Right kidney (tissue), 1 donor: ENCODE measurements at regions not wholly inside any gene's neighbourhood (a gene's known extent, or its start where the extent isn't known, plus 50 kb on each side); places are given as distances from the start of the nearest gene placed in this dataset.
"Not testable (repeated sequence)": the region's sequence is repeated elsewhere in the genome, so short reads cannot be mapped to it uniquely, and the experiment has no call there.

Experiments used
- DNase-seq: peaks from one replicate; pipeline ENCODE4 v3.0.0-alpha.2; 2016

GRCh38 chr6:15827496-15828255 lies 164.8 kb upstream of the DTNBP1 start:
- no peak for DNase-seq

DNA sequence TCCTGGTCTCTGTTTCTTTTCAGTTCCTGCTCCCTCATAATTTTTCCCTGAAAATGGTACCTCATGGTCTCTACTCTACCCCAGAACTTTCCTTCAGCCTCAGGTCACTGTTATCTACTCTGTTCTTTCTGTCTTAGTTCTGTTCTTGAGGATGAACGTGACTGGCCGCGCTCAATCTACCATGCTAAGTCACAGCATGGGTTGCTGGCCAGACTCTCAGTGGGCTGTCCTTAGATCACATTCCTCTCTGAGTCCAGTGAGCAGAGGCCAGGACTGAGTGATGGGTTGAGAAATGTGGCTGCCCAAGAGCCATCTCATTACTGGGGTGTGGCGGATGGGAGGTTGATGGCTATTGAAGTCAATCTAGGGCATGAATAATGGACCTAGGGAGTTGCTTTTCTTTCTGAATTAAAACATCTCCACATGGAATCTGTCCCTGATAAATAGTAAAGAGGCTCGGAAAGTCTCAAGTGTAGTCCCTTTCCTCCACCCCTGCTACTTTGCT lies 164.0 kb upstream of the DTNBP1 start:
- no peak for DNase-seq

DNA sequence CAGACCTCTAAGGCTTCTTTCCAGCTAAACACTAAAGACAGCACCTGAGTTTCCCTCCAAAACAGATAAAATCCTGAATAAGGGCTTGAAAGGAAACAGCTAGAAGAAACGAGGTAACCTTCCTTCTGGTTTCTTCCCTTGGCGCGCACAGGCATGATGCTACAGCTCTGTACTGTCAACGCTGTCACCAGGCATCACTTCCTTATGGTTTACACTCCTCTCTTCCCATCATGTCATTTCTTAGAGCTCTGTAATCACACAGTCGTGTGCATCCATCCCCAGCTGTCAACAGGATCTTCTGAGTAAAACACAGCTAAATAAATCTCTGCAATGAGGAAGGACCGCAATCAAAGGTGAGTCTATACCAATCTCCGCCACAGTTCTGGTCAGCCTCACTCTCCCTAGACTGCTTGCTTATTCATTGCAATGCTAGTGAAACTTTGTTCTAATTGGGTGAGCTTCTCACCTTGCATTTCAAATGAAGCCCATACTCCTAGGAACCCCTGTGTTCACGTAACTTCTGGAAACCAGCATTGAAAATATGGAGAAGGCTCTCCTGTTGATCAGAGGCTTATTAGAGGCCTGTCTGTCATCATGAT lies 162.6 kb upstream of the DTNBP1 start:
- no peak for DNase-seq

GRCh38 chr6:15824811-15825210 lies 162.0 kb upstream of the DTNBP1 start:
- DNase-seq = no peak

DNA sequence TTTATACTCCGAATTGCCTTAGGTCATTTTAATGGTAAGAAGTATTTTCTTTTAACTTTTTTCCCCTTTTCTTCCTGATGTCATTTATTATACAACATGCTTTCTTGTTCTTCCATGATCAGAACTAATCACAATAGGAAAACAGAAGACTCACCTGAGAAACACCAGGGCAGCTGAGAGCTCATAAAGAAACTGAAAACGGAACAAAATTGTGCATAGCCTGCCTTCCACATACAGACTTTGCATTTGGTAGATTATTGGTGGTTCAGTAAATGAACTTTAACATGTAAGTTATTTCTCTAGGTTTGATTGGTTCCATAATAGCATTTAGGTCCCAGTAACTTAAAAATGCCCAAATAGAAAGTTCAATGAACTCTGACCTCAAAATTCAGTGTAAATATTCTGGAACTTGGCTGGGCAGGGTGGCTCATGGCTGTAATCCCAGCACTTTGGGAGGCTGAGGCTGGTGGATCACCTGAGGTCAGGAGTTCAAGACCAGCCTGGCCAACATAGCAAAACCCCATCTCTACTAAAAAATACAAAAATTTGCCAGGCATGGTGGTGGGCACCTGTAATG lies 161.1 kb upstream of the DTNBP1 start:
- DNase-seq = no peak

- no peak for DNase-seq
These were observed 160.0 kb upstream of the DTNBP1 start for GRCh38 chr6:15822835-15823234.

DNA sequence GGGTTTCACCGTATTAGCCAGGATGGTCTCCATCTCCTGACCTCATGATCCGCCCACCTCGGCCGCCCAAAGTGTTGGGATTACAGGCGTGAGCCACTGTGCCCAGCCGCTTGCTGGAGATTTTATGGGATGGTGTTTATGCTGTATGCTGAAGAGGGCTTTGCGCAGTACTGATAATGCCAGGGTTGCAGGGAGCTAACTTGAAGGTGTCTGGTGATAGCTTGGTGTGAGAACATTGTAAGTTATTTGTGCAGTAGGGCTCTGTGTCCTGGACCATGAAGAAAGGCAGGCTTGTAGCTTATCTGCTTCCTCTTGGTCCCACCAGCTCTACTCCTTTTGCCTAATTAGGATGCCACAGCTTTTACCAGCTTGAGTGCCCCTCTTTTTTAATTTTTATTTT lies 157.0 kb upstream of the DTNBP1 start:
- DNase-seq = no peak

- no peak for DNase-seq
These were observed 156.4 kb upstream of the DTNBP1 start for GRCh38 chr6:15819226-15819625.

- no peak for DNase-seq
These were observed 155.7 kb upstream of the DTNBP1 start for GRCh38 chr6:15818491-15818890.

- DNase-seq = no peak
These were observed 155.2 kb upstream of the DTNBP1 start for GRCh38 chr6:15818044-15818443.

- DNase-seq = no peak
These were observed 154.3 kb upstream of the DTNBP1 start for GRCh38 chr6:15817100-15817499.

DNA sequence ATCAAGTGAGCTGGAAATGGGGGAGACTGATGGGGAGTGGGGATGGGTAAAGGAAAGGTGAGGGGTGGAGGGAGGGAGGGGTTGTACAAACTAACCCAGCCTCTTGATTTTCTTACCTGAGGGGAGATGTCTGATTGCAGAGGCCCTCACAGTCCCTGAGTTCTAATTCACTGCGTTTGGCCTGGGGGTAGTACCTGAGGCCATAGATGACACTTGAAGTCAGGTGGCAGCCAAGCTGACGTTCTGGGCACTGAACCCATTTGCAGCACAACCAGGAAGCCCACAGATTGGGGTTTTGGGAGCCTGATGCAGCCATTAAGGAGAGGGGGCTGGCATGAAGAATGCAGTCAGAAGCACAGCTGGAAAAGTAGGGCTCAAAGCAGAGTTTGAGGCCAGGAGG lies 153.8 kb upstream of the DTNBP1 start:
- no peak for DNase-seq

- DNase-seq = not testable (repeated sequence)
These were observed 150.9 kb upstream of the DTNBP1 start for GRCh38 chr6:15813698-15814097.

DNA sequence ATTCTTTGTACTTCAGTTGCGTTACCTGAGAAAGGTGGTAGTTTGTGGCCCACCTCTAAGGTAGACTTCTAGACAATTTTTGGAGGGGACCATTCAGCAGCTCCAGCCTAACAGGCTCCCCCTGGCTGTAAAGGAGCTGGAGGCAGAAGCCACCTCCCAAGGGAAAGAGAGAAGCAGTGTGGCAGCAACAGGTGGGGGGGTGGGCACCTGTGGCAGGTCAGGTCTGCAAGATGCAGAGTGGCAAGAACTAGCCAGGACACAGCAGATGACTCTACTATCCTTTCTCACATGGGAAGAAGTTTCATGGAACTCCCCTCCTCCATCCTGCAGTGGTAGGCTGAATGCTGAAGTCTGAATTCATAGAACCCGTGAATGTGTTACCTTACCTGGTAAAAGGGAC lies 148.3 kb upstream of the DTNBP1 start:
- no peak for DNase-seq

DNA sequence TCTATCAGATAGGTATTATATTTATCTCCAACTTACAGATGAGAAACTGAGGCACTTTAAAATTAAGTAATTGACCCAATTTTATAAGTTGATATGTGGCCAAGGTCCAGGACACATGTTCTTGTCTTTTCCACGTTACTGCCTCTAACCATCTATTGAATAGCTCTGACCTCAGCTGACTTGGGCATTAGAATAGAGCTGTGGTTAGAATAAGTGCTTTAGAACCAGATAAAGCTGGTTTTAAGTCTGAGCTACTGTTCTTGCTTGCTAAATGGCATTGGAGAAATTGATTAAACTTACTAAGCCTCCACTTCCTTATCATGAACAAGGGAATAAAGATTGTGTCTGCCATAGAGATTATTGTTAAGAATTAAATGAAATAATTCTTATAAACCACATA lies 147.8 kb upstream of the DTNBP1 start:
- DNase-seq = no peak

GRCh38 chr6:15809367-15809766 lies 146.5 kb upstream of the DTNBP1 start:
- no peak for DNase-seq

DNA sequence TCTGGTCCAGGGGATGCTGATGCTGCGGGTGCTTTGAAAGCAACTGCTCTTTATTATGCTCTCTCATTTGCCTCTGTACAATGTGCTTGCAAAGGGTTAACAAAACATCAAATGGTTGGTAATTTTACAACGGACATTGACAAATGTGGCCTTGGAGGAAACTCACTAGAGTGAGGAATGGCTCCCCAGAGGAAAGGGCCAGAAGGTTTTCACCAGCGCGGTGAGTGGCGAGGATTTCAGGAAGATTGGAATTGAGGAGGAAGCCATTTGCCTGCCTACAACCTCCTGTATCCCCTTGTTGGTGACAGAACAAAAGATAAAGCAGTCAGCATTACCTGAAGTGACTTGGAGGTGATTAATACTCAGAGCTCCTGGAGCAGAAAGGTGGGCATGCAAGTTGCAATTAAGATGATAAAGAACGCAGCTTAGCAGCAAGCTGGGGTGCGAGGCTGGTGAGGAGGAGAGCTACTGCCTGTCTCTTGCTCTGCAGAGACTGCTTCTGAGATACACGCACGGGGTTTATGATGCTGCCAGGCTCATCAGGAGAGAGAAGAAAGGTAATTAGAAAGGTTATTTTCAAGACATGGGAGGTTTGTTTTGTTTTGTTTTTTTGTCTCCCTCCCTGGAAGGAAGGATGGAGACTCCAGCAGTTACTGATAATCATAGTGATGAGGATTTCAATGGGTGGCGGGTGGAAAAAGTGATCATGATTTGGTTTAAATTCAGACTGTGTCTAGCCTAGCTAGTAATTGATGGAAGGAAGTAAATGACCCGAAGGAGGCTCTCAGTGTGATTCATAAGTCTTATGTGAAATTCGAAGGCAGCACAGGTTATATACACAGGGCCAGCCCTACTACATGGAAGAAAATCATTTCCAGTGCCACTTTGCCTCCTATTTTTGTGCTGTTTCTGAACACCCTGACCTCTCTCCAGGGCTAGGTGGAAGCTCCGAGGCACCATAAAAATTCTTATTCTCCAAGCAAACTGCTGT lies 141.6 kb upstream of the DTNBP1 start:
- peak; percentile 43 for DNase-seq

GRCh38 chr6:15802466-15802865 lies 139.6 kb upstream of the DTNBP1 start:
- DNase-seq = no peak

GRCh38 chr6:15801912-15802311 lies 139.1 kb upstream of the DTNBP1 start:
- DNase-seq = no peak

GRCh38 chr6:15800841-15801617 lies 138.2 kb upstream of the DTNBP1 start:
- no peak for DNase-seq

DNA sequence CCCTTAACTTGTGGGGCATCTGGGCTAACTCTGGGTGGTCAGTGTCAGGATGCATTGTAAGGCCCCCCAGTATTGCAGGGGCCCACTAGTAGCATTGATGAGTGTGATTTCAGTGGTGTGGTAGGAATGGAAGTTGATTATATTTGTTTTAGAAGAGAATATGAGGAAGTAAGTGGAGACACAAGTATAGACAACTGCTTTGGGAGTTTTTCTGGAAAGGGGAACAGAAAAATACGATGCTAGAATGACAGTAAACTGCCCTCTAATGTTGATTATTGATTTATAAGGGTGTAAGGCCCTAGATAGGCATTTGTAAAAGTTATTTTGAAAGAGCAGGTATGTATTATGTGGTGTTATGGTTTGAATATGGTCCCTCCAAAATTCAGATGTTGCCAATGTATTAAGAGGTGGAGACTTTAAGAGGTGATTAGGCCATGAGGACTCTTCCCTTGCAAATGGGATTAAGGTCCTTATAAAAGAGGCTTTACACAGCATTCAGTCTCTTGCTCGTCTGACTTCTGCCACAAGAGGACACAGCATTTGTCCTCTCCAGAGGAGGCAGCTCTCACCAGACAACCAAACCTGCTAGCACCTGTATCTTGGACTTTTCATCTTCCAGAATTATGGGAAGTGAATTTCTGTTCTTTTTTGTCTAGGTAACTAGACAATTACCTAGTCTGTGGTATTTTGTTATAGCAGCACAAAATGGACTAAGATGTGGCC lies 135.9 kb upstream of the DTNBP1 start:
- DNase-seq = no peak
